ENCODE measurements at regions not wholly inside any gene's neighbourhood (a gene's known extent, or its start where the extent isn't known, plus 50 kb on each side); places are given as distances from the start of the nearest gene placed in this dataset.

GRCh38 chr6:134626589-134626988 lies 308.7 kb upstream of the SGK1 start:
- no peak for DNase-seq (ENCODE audit: low read depth)
- H3K4me3 ChIP-seq (replicated peaks; ENCODE audit: low read depth, low read length), result no peak overlapping the region
- TF ChIP-seq, protein P1, sequence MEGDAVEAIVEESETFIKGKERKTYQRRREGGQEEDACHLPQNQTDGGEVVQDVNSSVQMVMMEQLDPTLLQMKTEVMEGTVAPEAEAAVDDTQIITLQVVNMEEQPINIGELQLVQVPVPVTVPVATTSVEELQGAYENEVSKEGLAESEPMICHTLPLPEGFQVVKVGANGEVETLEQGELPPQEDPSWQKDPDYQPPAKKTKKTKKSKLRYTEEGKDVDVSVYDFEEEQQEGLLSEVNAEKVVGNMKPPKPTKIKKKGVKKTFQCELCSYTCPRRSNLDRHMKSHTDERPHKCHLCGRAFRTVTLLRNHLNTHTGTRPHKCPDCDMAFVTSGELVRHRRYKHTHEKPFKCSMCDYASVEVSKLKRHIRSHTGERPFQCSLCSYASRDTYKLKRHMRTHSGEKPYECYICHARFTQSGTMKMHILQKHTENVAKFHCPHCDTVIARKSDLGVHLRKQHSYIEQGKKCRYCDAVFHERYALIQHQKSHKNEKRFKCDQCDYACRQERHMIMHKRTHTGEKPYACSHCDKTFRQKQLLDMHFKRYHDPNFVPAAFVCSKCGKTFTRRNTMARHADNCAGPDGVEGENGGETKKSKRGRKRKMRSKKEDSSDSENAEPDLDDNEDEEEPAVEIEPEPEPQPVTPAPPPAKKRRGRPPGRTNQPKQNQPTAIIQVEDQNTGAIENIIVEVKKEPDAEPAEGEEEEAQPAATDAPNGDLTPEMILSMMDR (IDR thresholded peaks at IDR 0.05; ENCODE audit: low read length, missing control alignments), result no peak

DNA sequence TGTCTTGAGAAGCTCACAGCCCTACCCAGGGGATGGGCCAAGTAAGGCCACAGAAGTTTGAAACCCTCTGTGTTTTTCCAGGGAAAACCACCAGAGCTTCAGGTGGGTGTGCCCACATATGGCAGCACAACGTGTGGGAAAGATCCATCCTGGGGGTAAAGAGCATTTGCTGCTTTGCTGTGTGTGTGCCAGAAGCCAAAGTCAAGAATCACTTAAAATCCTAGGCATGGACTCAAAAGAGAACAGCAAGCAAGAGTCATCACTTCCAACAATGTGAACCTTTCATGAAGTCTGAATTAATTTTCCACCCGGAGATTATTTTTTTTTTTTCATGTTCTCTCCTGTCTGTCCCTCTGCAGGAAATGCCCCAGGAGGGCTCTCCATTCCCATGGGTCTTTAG lies 308.2 kb upstream of the SGK1 start:
- no peak overlapping the region for H3K4me3 ChIP-seq (replicated peaks; ENCODE audit: low read depth, low read length)
- TF ChIP-seq, protein P1 (IDR thresholded peaks at IDR 0.05; ENCODE audit: low read length, missing control alignments), result no peak
- DNase-seq (ENCODE audit: low read depth), result no peak

- DNase-seq (ENCODE audit: low read depth), result no peak
- TF ChIP-seq, protein P1 (IDR thresholded peaks at IDR 0.05; ENCODE audit: low read length, missing control alignments), result no peak
- H3K4me3 ChIP-seq (replicated peaks; ENCODE audit: low read depth, low read length), result no peak overlapping the region
These were observed 306.9 kb upstream of the SGK1 start for GRCh38 chr6:134624781-134625180.

DNA sequence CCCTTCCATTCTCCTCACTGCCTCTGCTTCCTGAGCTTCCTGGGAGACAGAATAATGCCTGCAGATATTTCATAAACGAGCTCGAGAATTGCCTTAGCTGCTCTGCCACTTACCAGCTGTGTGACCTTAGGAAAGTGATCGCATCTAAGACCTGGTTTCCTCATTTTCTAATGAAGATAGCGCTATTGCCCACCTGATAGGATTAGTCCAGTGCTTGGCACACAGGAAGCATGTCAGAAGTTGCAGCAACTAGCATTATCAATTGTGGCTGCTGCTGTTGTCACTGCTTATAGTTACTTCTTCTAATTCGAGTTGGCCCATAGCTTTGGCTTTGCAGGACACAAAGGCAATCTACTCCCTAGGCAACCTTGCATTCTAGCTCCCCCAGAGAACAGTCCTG lies 305.5 kb upstream of the SGK1 start:
- no peak overlapping the region for H3K4me3 ChIP-seq (replicated peaks; ENCODE audit: low read depth, low read length)
- no peak for DNase-seq (ENCODE audit: low read depth)
- TF ChIP-seq, protein P1 (IDR thresholded peaks at IDR 0.05; ENCODE audit: low read length, missing control alignments), result no peak

GRCh38 chr6:134622382-134623173 lies 304.7 kb upstream of the SGK1 start:
- TF ChIP-seq, protein P1 (IDR thresholded peaks at IDR 0.05; ENCODE audit: low read length, missing control alignments), result no peak
- no peak for DNase-seq (ENCODE audit: low read depth)
- H3K4me3 ChIP-seq (replicated peaks; ENCODE audit: low read depth, low read length), result no peak overlapping the region

GRCh38 chr6:134621858-134622257 lies 303.9 kb upstream of the SGK1 start:
- no peak for DNase-seq (ENCODE audit: low read depth)
- no peak overlapping the region for H3K4me3 ChIP-seq (replicated peaks; ENCODE audit: low read depth, low read length)
- TF ChIP-seq, protein P1 (IDR thresholded peaks at IDR 0.05; ENCODE audit: low read length, missing control alignments), result no peak

- TF ChIP-seq, protein P1 (IDR thresholded peaks at IDR 0.05; ENCODE audit: low read length, missing control alignments), result no peak
- H3K4me3 ChIP-seq (replicated peaks; ENCODE audit: low read depth, low read length), result no peak overlapping the region
- peak; percentile 52 for DNase-seq (ENCODE audit: low read depth)
These were observed 301.9 kb upstream of the SGK1 start for GRCh38 chr6:134619789-134620188.
